GM19324 (cell line): ENCODE measurements at regions not wholly inside any gene's neighbourhood (a gene's known extent, or its start where the extent isn't known, plus 50 kb on each side); places are given as distances from the start of the nearest gene placed in this dataset.

Experiments
- ATAC-seq: cut with Tn5 transposase; IDR thresholded peaks from one replicate; pipeline ENCODE4 v1.9.1; 2021; ENCODE audit warnings: mild to moderate bottlenecking, moderate library complexity; ENCODE audit not compliant: unreplicated experiment, low FRiP score

DNA sequence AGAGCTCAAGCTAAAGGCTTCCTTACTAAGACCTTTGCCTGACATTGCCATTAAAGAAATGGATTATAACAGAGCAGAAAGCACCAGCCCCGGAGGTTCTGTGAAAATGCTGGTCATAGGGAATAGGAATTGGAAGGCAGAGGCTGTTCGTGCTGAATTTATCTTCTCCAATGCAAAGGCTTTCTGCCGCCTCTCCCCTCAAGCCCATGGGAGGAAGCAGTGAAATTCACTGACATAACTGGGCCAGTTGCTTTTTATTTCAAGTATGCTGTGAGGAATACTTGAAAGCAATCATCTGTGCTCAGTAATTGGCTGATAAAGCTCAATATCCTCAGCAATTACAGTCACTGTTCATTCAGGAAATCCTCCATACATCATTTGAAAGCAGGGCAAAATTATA lies 85.4 kb upstream of the LINC00305 start:
- ATAC-seq, result no peak

DNA sequence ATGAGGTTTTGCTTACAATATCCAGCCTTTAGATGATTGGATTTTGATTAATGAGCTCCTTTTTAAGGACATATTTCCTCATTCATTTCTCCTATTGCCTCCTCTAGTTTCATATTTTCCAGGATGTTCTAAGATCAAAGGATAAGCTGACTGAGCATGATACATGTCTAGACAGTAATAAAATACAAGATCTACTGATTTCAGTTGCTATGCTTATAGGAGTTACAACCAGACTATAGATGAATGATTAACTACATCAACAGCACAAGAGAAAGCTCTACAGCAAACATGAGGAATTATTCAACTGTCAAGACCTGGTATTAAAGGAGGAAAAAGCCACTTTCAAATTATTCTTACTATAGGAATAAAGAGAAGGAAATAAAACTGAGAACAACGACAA lies 85.0 kb upstream of the LINC00305 start:
- ATAC-seq, result no peak

- no peak for ATAC-seq
These were observed 72.1 kb upstream of the LINC00305 start for GRCh38 chr18:64220941-64221340.

DNA sequence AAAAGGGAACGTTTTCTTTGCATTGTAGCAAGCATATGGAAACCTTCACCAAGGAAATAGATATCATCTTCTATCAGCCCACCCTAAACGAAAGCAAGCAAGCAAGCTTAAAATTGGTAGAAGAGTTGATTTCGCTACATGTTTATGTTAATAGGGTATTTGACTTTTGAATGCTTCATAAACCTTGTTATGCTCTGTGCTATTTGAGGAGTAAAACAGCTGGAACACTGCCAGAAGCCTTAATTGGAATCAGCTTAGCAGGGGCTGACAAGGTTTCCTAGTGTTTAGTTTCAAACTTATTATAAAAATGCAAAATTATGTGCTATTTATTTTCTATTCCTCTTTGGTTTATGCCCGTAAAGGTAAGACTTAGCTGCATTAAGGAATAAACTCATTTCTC lies 70.6 kb upstream of the LINC00305 start:
- ATAC-seq, result no peak

- ATAC-seq, result no peak
These were observed 61.6 kb upstream of the LINC00305 start for GRCh38 chr18:64210401-64210949.

DNA sequence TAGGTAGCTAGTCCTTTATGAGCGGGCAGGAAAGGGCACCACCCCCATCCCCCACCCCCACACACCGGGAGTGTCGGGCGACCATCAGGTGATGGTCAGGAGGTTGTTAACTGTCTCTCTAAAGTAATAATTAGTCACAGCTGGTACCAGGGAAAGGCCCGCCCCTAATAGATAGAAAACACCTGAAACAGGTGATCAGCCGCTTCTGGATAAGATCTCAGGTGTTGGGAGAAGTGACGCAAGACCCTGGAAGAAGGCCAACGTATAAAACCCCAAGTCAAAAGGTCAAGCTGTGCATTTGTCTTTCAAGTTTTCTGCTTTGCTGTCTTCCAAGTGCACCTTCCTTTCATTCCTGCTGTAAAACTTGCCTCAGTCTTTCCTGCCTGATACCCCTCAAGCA lies 59.6 kb upstream of the LINC00305 start:
- no peak for ATAC-seq

GRCh38 chr18:64207820-64208219 lies 58.9 kb upstream of the LINC00305 start:
- no peak for ATAC-seq

- ATAC-seq, result peak; percentile 51
These were observed 54.4 kb upstream of the LINC00305 start for GRCh38 chr18:64203295-64203694.

GRCh38 chr18:64202863-64203262 lies 54.0 kb upstream of the LINC00305 start:
- ATAC-seq, result peak; percentile 35

DNA sequence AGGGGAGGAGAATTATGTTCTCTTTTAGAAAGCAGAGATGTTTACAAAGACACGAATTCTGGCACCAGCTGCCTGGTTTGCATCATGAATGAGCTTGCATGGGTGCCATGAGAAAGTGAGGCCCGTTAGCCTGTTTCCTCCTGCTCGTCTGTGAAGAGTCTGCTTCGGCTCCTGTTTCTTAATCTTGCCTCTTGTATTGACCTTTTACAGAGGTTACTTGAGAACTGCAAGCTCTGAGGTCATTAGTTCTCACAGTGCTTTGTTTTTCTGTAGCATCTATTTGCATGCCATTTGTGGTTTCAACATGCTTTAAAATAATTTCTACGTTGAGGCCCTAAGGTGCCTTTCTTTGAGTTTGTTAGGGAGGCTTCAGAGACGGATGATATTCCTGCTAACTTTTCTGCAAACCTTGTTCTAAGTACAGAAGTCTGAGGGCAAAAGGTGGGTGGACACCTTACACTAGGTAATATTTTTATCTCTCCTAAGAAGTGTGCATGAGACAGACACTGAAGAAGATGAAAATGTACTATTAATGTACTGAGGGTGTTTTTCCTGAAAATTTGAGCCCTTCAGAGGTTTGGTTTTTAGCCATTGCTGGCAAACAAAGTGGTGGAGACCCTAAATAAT lies 53.4 kb upstream of the LINC00305 start:
- ATAC-seq, result peak; percentile 73

DNA sequence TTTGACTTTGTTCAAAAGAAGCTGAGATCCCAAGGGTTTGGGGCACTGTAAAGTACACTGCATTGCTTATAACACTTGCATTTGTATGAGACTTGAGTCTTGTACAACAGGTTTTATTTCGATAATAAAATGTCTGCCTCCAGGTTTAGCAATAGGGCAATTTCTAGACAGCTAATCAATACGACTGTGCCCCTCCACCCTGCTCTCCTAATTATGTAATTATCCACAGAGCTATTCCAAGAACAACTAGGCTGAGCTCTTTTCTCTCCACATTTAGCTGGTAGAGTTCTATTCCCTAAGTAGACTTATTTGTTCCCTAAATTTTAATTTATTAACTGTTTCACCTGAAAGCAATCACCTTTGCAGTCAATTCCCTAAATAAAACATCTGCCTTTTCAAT lies 52.9 kb upstream of the LINC00305 start:
- no peak for ATAC-seq

DNA sequence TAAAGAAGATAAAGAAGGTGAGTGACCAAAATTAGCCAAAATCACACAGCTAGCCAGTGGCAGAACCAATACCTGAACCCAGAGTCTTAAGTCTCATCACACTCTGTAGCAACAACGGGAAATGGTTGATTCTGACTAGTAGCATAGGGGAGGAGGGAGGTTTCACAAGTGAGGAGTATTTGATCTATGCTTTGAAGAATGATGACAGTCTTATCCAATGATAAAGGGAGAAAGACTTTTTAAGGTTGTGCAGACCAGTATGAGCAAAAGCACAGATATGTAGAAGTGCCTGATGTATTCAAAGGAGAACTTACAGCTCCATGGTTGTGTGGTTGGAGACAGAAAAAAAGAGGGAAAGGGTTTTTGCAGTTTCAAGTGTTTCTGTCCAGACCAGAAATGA lies 50.7 kb upstream of the LINC00305 start:
- no peak for ATAC-seq
